ENCODE measurements at regions not wholly inside any gene's neighbourhood (a gene's known extent, or its start where the extent isn't known, plus 50 kb on each side); places are given as distances from the start of the nearest gene placed in this dataset.

DNA sequence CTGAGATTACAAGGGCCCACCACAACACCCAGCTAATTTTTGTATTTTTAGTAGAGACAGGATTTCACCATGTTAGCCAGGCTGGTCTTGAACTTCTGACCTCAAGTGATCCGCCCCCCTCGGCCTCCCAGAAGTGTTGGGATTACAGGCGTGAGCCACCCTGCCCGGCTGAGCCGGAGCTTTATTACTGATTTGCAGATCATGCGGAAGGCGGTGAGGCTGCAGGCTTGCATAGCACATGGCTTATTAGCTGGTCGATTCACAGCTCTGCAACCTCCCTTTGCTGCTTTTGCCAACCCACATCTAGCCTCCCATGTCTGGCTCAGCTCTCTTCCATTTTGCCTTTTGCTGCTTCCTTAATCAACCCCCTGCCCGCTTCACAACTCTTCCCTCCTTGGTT lies 210.3 kb downstream of the VAPA start:
- 82% methylated on average over 9 of the region's 9 CpGs for WGBS (ENCODE audit: insufficient coverage)
- H3K36me3 Mint-ChIP-seq = no peaks in the 10 kb centered on the region
- H3K27me3 Mint-ChIP-seq = peaks cover 1 to 4% of the 10 kb centered on the region in 2 donors
- no peak for DNase-seq
- Histone ChIP-seq H3K36me3 (ENCODE audit: control insufficient read depth in 2 of 2, extremely low read depth in 1 of 2, insufficient read depth in 1 of 2, low read length in 1 of 2) (no peaks in the 10 kb centered on the region), H3K27me3 (replicated peaks in 1 of 2; ENCODE audit: control insufficient read depth in 2 of 2, extremely low read depth in 1 of 2, insufficient read depth in 2 of 2, low read length in 1 of 2) (peaks cover 0 to 3% of the 10 kb centered on the region in 2 experiments), H3K4me3 (ENCODE audit: control insufficient read depth in 1 of 2, extremely low read depth in 1 of 2, low read length in 1 of 2) (no peak overlapping the region), H3K4me1 (ENCODE audit: control insufficient read depth in 1 of 2, extremely low read depth in 1 of 2, insufficient read depth in 2 of 2, low read length in 2 of 2) (peaks cover 0 to 2% of the 10 kb centered on the region in 2 experiments), H3K9me3 (no peaks in the 10 kb centered on the region), H3K27ac (ENCODE audit: low read length) (no peak overlapping the region)
- H3K9me3 Mint-ChIP-seq = no peaks in the 10 kb centered on the region
- no peak overlapping the region for H3K27ac Mint-ChIP-seq
- ChIA-PET CTCF (interaction anchor here in 1 of 2 donors (0.6 kb wide), 1 partner anchor 1028 kb away, joined by 8 read pairs; no protein-coding TSS in a partner anchor), POLR2A (no interaction called here)
- no peak for ATAC-seq (replicated peaks in 1 of 4)
- H3K4me1 Mint-ChIP-seq = peaks cover 0 to 7% (median 3%) of the 10 kb centered on the region in 3 donors
- no peak overlapping the region for H3K4me3 Mint-ChIP-seq

DNA sequence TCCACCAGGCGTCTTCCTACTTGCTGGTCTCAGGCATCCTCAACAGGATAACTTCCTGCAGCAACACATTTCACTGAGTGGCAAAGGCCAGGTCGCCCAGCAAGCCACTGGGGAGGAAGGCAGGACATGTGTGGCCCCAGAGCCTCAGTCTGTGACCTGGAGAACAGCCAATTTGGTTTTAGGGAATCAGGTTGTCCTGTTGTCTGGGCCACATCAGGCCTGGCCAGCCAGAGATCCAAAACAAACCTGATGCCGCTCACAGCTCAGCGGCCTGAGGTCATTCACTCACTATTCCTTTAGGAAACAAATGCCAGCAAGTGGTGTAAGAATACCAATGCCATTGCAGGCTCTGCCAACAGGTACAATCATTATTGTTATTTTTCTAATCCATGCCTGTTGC lies 210.7 kb downstream of the VAPA start:
- Histone ChIP-seq H3K4me3 (ENCODE audit: control insufficient read depth in 1 of 2, extremely low read depth in 1 of 2, low read length in 1 of 2) (no peak overlapping the region), H3K27me3 (replicated peaks in 1 of 2; ENCODE audit: control insufficient read depth in 2 of 2, extremely low read depth in 1 of 2, insufficient read depth in 2 of 2, low read length in 1 of 2) (peaks cover 0 to 3% of the 10 kb centered on the region in 2 experiments), H3K36me3 (ENCODE audit: control insufficient read depth in 2 of 2, extremely low read depth in 1 of 2, insufficient read depth in 1 of 2, low read length in 1 of 2) (no peaks in the 10 kb centered on the region), H3K9me3 (no peaks in the 10 kb centered on the region), H3K4me1 (ENCODE audit: control insufficient read depth in 1 of 2, extremely low read depth in 1 of 2, insufficient read depth in 2 of 2, low read length in 2 of 2) (peaks cover 0 to 2% of the 10 kb centered on the region in 2 experiments), H3K27ac (ENCODE audit: low read length) (no peak overlapping the region)
- H3K4me3 Mint-ChIP-seq = no peak overlapping the region
- no peak for DNase-seq
- no peaks in the 10 kb centered on the region for H3K36me3 Mint-ChIP-seq
- peaks cover 1 to 4% of the 10 kb centered on the region in 2 donors for H3K27me3 Mint-ChIP-seq
- no peak for ATAC-seq (replicated peaks in 1 of 4)
- H3K27ac Mint-ChIP-seq = no peak overlapping the region
- CTCF ChIA-PET = no interaction called here
- H3K4me1 Mint-ChIP-seq = peaks cover 0 to 7% (median 3%) of the 10 kb centered on the region in 3 donors
- POLR2A ChIA-PET = no interaction called here
- H3K9me3 Mint-ChIP-seq = no peaks in the 10 kb centered on the region
- WGBS (ENCODE audit: insufficient coverage) = 96% methylated on average over 3 of the region's 4 CpGs

DNA sequence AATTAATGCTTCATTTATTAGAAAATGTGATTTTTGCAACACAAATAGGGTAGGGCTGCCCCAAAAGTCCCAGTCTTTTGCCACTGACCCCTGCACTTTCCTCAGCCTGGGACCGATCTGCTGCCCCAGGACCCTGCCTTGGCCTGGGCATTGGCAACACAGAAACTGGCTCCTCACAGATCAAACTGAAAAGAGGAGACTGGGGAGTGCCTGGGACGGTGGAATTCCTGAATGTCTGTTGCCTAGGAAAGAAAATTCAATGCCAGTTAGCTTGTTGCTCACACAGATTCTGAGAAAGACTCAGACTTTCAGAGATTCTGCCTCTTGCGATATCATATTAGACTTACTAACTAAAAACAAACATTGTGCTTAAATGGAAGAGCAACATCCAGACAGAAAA lies 211.2 kb downstream of the VAPA start:
- no peaks in the 10 kb centered on the region for H3K36me3 ChIP-seq (ENCODE audit: control insufficient read depth in 2 of 2, extremely low read depth in 1 of 2, insufficient read depth in 1 of 2, low read length in 1 of 2)
- no peak for ATAC-seq (replicated peaks in 1 of 4)
- no peak overlapping the region for H3K4me3 ChIP-seq (ENCODE audit: control insufficient read depth in 1 of 2, extremely low read depth in 1 of 2, low read length in 1 of 2)
- DNase-seq = no peak
- H3K27me3 ChIP-seq (replicated peaks in 1 of 2; ENCODE audit: control insufficient read depth in 2 of 2, extremely low read depth in 1 of 2, insufficient read depth in 2 of 2, low read length in 1 of 2) = peaks cover 0 to 6% of the 10 kb centered on the region in 2 experiments
- Mint-ChIP-seq H3K4me1 (peaks cover 0 to 7% (median 3%) of the 10 kb centered on the region in 3 donors), H3K36me3 (no peaks in the 10 kb centered on the region), H3K27me3 (peaks cover 1 to 4% of the 10 kb centered on the region in 2 donors), H3K27ac (no peak overlapping the region), H3K9me3 (no peaks in the 10 kb centered on the region), H3K4me3 (no peak overlapping the region)
- WGBS (ENCODE audit: insufficient coverage) = 86% methylated on average over 1 of the region's 3 CpGs
- ChIA-PET CTCF (no interaction called here), POLR2A (no interaction called here)
- peaks cover 0 to 2% of the 10 kb centered on the region in 2 experiments for H3K4me1 ChIP-seq (ENCODE audit: control insufficient read depth in 1 of 2, extremely low read depth in 1 of 2, insufficient read depth in 2 of 2, low read length in 2 of 2)
- H3K9me3 ChIP-seq = no peaks in the 10 kb centered on the region
- H3K27ac ChIP-seq (ENCODE audit: low read length) = no peak overlapping the region

DNA sequence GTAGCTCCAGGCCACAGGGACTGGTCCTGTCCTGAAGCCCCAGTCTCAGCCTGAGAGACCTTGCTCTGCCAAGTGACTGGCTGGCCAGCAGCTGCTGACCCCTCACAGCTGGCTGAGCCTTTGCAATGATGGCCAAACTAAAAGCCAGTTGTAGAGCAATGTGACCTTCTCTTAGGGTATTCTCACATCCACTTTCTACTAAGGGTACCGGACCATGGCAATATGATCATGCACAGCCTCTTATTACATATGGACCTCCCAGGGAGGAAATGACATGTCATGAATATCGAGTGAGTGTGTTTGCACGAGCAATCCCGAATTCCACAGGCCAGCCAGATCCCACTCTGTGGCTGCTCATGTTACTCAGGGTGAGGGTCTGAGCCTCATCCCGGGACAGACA lies 213.9 kb downstream of the VAPA start:
- CTCF ChIA-PET = no interaction called here
- H3K4me1 ChIP-seq (ENCODE audit: control insufficient read depth in 1 of 2, extremely low read depth in 1 of 2, insufficient read depth in 2 of 2, low read length in 2 of 2) = peaks cover 0 to 5% of the 10 kb centered on the region in 2 experiments
- no peaks in the 10 kb centered on the region for H3K9me3 ChIP-seq
- no peak overlapping the region for H3K27ac Mint-ChIP-seq
- no peak overlapping the region for H3K27ac ChIP-seq (ENCODE audit: low read length)
- H3K9me3 Mint-ChIP-seq = no peaks in the 10 kb centered on the region
- H3K27me3 Mint-ChIP-seq = peaks cover 14 to 24% of the 10 kb centered on the region in 2 donors
- peaks cover 0 to 24% of the 10 kb centered on the region in 2 experiments for H3K27me3 ChIP-seq (replicated peaks in 1 of 2; ENCODE audit: control insufficient read depth in 2 of 2, extremely low read depth in 1 of 2, insufficient read depth in 2 of 2, low read length in 1 of 2)
- DNase-seq = no peak
- H3K36me3 Mint-ChIP-seq = no peaks in the 10 kb centered on the region
- no peak overlapping the region for H3K4me3 ChIP-seq (ENCODE audit: control insufficient read depth in 1 of 2, extremely low read depth in 1 of 2, low read length in 1 of 2)
- peaks cover 0 to 12% (median 3%) of the 10 kb centered on the region in 3 donors for H3K4me1 Mint-ChIP-seq
- no peak overlapping the region for H3K4me3 Mint-ChIP-seq
- POLR2A ChIA-PET = no interaction called here
- H3K36me3 ChIP-seq (ENCODE audit: control insufficient read depth in 2 of 2, extremely low read depth in 1 of 2, insufficient read depth in 1 of 2, low read length in 1 of 2) = no peaks in the 10 kb centered on the region
- WGBS (ENCODE audit: insufficient coverage) = 60% methylated on average over 2 of the region's 5 CpGs
- no peak for ATAC-seq (replicated peaks in 1 of 4)

DNA sequence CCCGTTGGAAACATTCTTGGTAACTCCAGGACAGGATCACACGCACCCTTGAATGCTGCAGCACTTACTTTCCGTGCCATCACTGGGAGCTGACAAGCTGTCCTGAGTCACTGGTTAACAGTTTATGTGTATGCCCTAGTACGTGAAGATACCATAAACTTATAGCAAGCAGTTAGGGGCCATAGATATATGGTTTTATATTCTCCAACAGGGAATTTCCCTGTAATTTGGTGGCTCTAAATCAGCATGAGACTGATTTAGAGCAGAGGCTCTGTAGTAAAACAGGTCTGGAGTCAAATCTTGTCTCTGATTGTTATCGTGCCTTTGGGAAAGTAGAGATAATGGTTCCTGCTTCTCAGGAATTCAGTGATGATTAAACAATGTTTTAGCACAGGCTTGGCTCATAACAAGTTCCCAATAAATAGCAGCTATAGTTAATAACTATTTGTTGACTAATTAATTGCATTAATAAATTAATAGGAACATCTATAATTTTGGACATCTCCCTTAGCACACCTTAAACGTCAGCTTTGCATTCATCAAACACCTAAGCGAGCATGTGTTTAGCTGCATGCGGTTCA lies 215.2 kb downstream of the VAPA start:
- Mint-ChIP-seq H3K4me3 (no peak overlapping the region), H3K4me1 (peaks cover 0 to 5% (median 0%) of the 10 kb centered on the region in 3 donors), H3K9me3 (no peaks in the 10 kb centered on the region), H3K27ac (no peak overlapping the region), H3K36me3 (no peaks in the 10 kb centered on the region), H3K27me3 (peaks cover 19 to 34% of the 10 kb centered on the region in 2 donors)
- Histone ChIP-seq H3K36me3 (ENCODE audit: control insufficient read depth in 2 of 2, extremely low read depth in 1 of 2, insufficient read depth in 1 of 2, low read length in 1 of 2) (no peaks in the 10 kb centered on the region), H3K27ac (ENCODE audit: low read length) (no peak overlapping the region), H3K27me3 (replicated peaks in 1 of 2; ENCODE audit: control insufficient read depth in 2 of 2, extremely low read depth in 1 of 2, insufficient read depth in 2 of 2, low read length in 1 of 2) (peaks cover 0 to 27% of the 10 kb centered on the region in 2 experiments), H3K4me1 (ENCODE audit: control insufficient read depth in 1 of 2, extremely low read depth in 1 of 2, insufficient read depth in 2 of 2, low read length in 2 of 2) (peaks cover 0 to 3% of the 10 kb centered on the region in 2 experiments), H3K4me3 (ENCODE audit: control insufficient read depth in 1 of 2, extremely low read depth in 1 of 2, low read length in 1 of 2) (no peak overlapping the region), H3K9me3 (no peaks in the 10 kb centered on the region)
- DNase-seq (no peak), ATAC-seq (replicated peaks in 1 of 4) (no peak)
- CTCF ChIA-PET = no interaction called here
- 94% methylated on average over 6 of the region's 8 CpGs for WGBS (ENCODE audit: insufficient coverage)
- POLR2A ChIA-PET = no interaction called here

- Histone ChIP-seq H3K27me3 (replicated peaks in 1 of 2; ENCODE audit: control insufficient read depth in 2 of 2, extremely low read depth in 1 of 2, insufficient read depth in 2 of 2, low read length in 1 of 2) (peaks cover 0 to 24% of the 10 kb centered on the region in 2 experiments), H3K36me3 (ENCODE audit: control insufficient read depth in 2 of 2, extremely low read depth in 1 of 2, insufficient read depth in 1 of 2, low read length in 1 of 2) (no peaks in the 10 kb centered on the region), H3K9me3 (no peaks in the 10 kb centered on the region), H3K4me3 (ENCODE audit: control insufficient read depth in 1 of 2, extremely low read depth in 1 of 2, low read length in 1 of 2) (no peak overlapping the region), H3K4me1 (ENCODE audit: control insufficient read depth in 1 of 2, extremely low read depth in 1 of 2, insufficient read depth in 2 of 2, low read length in 2 of 2) (peaks cover 0 to 3% of the 10 kb centered on the region in 2 experiments), H3K27ac (ENCODE audit: low read length) (no peak overlapping the region)
- DNase-seq (no peak), ATAC-seq (replicated peaks in 1 of 4) (no peak)
- Mint-ChIP-seq H3K27ac (no peak overlapping the region), H3K4me3 (no peak overlapping the region), H3K27me3 (peaks cover 21 to 38% of the 10 kb centered on the region in 2 donors), H3K36me3 (no peaks in the 10 kb centered on the region), H3K9me3 (no peaks in the 10 kb centered on the region), H3K4me1 (peaks cover 0 to 5% (median 0%) of the 10 kb centered on the region in 3 donors)
- WGBS (ENCODE audit: insufficient coverage) = 81% methylated on average over 2 of the region's 3 CpGs
- ChIA-PET POLR2A (no interaction called here), CTCF (no interaction called here)
Observed at GRCh38 chr18:10130606-10131005, 216.8 kb downstream of the VAPA start.

GRCh38 chr18:10131081-10131459 lies 217.3 kb downstream of the VAPA start:
- 100% methylated on average over 1 of the region's 4 CpGs for WGBS (ENCODE audit: insufficient coverage)
- Histone ChIP-seq H3K4me1 (ENCODE audit: control insufficient read depth in 1 of 2, extremely low read depth in 1 of 2, insufficient read depth in 2 of 2, low read length in 2 of 2) (peaks cover 0 to 3% of the 10 kb centered on the region in 2 experiments), H3K4me3 (ENCODE audit: control insufficient read depth in 1 of 2, extremely low read depth in 1 of 2, low read length in 1 of 2) (no peak overlapping the region), H3K27me3 (replicated peaks in 1 of 2; ENCODE audit: control insufficient read depth in 2 of 2, extremely low read depth in 1 of 2, insufficient read depth in 2 of 2, low read length in 1 of 2) (peaks cover 0 to 24% of the 10 kb centered on the region in 2 experiments), H3K36me3 (ENCODE audit: control insufficient read depth in 2 of 2, extremely low read depth in 1 of 2, insufficient read depth in 1 of 2, low read length in 1 of 2) (no peaks in the 10 kb centered on the region), H3K9me3 (no peaks in the 10 kb centered on the region), H3K27ac (ENCODE audit: low read length) (no peak overlapping the region)
- ChIA-PET POLR2A (no interaction called here), CTCF (no interaction called here)
- Mint-ChIP-seq H3K27me3 (peaks cover 21 to 42% of the 10 kb centered on the region in 2 donors), H3K9me3 (no peaks in the 10 kb centered on the region), H3K36me3 (no peaks in the 10 kb centered on the region), H3K4me1 (peaks cover 0 to 5% (median 0%) of the 10 kb centered on the region in 3 donors), H3K4me3 (no peak overlapping the region), H3K27ac (no peak overlapping the region)
- DNase-seq (no peak), ATAC-seq (replicated peaks in 1 of 4) (no peak)

Data from T-cell (primary cell).